ENCODE measurements at regions not wholly inside any gene's neighbourhood (a gene's known extent, or its start where the extent isn't known, plus 50 kb on each side); places are given as distances from the start of the nearest gene placed in this dataset.

DNA sequence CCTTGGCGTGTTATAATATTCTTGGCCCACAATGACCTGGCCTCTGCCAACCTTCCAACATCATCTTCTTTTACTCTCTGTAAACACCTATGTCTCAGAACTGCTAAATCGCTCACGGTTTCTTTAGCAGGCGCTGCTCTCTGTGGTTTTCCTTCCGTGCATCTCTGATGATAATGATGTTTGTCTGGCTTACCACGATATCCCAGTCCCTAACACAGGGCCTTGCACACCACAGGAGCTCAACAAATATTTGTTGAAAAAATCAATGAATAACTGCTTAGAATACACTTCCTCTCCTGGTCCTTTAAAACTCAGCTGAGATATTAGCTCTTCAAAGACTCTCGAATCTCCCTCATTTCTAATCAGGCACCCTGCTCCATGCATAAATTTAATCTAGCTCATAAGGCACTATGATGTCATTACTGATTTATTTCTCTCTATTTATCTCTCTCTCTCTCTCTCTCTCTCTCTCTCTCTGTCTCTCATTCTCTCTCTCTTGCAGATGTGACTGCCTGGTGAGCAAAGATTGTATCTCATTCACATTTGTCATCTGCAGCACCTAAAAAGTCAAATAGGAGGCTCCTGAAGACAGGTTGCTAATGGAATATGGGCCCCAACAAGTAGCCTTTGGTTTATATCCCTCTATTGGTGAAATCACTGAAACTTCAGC, 206.4 kb downstream of the NHLRC3 start:
- Histone ChIP-seq H3K4me3 (no peak overlapping the region), H4K20me1 (replicated peaks; ENCODE audit: control insufficient read depth, insufficient read depth, low read length) (no peaks in the 10 kb centered on the region), H2AFZ (ENCODE audit: low read depth, low read length) (no peak overlapping the region), H3K9me1 (ENCODE audit: control insufficient read depth, insufficient read depth, low read length) (no peaks in the 10 kb centered on the region), H3K9ac (ENCODE audit: insufficient read depth in 1 of 2, low read depth in 2 of 2, low read length in 2 of 2) (no peak overlapping the region), H3K79me2 (ENCODE audit: control insufficient read depth, insufficient read depth, low read length) (no peaks in the 10 kb centered on the region), H3K36me3 (ENCODE audit: control insufficient read depth, insufficient read depth, low read length) (no peaks in the 10 kb centered on the region), H3K27me3 (ENCODE audit: control insufficient read depth in 2 of 2, insufficient read depth in 2 of 2, low read length in 2 of 2) (no peaks in the 10 kb centered on the region), H3K27ac (ENCODE audit: extremely low read depth, low read depth, low read length) (no peak overlapping the region), H3K4me2 (ENCODE audit: insufficient read depth, low read length) (no peak overlapping the region), H3K9me3 (replicated peaks; ENCODE audit: control insufficient read depth, insufficient read depth, low read depth, low read length) (no peaks in the 10 kb centered on the region), H3K4me1 (replicated peaks in 1 of 2; ENCODE audit: control insufficient read depth in 2 of 2, insufficient read depth in 2 of 2, low read length in 2 of 2) (no peaks in the 10 kb centered on the region)
- in situ Hi-C loops (cut with MboI) (no loop called here), intact Hi-C loops (cut with micrococcal nuclease) (no loop called here)
- ATAC-seq (no peak), DNase-seq (ENCODE audit: extremely low read depth in 1 of 4, low spot score in 3 of 4) (no peak), FAIRE-seq (no peak)
- ChIA-PET POLR2A (no interaction called here), CTCF (ENCODE audit: low intra/inter-chr PET ratio) (no interaction called here)
- WGBS (ENCODE audit: insufficient coverage, low coverage, missing lambda C conversion rate), result 0% methylated on average over 6 of the region's 7 CpGs
- TF ChIP-seq PTTG1 (tag; IDR thresholded peaks at IDR 0.05; ENCODE audit: low read depth) (no peak), ZNF717 (CRISPR knock-in tag; IDR thresholded peaks at IDR 0.05) (no peak), NFYB (IDR thresholded peaks at IDR 0.05; ENCODE audit: extremely low read depth, insufficient read length) (no peak), TCF7 (IDR thresholded peaks at IDR 0.05; ENCODE audit: borderline replicate concordance) (no peak), TAF7 (tag; IDR thresholded peaks at IDR 0.05) (no peak), ZNF3 (CRISPR knock-in tag; IDR thresholded peaks at IDR 0.05) (no peak), HDGF (IDR thresholded peaks at IDR 0.05) (no peak), NCOA2 (IDR thresholded peaks at IDR 0.05; ENCODE audit: partially characterized antibody in 2 of 2) (no peak), MAFF (IDR thresholded peaks at IDR 0.05; ENCODE audit: low read length) (no peak), ZNF174 (CRISPR knock-in tag; IDR thresholded peaks at IDR 0.05) (no peak), CTBP1 (IDR thresholded peaks at IDR 0.05; ENCODE audit: borderline replicate concordance) (no peak)
- TF ChIP-seq, protein P1, sequence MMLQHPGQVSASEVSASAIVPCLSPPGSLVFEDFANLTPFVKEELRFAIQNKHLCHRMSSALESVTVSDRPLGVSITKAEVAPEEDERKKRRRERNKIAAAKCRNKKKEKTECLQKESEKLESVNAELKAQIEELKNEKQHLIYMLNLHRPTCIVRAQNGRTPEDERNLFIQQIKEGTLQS (IDR thresholded peaks at IDR 0.05), result no peak
- TF ChIP-seq, protein P1 (CRISPR knock-in tag; conservative IDR thresholded peaks at IDR 0.05), result no peak
- TF ChIP-seq, protein P2, sequence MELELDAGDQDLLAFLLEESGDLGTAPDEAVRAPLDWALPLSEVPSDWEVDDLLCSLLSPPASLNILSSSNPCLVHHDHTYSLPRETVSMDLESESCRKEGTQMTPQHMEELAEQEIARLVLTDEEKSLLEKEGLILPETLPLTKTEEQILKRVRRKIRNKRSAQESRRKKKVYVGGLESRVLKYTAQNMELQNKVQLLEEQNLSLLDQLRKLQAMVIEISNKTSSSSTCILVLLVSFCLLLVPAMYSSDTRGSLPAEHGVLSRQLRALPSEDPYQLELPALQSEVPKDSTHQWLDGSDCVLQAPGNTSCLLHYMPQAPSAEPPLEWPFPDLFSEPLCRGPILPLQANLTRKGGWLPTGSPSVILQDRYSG (tag; conservative IDR thresholded peaks at IDR 0.05; ENCODE audit: low read depth), result no peak
- TF ChIP-seq, protein P3, sequence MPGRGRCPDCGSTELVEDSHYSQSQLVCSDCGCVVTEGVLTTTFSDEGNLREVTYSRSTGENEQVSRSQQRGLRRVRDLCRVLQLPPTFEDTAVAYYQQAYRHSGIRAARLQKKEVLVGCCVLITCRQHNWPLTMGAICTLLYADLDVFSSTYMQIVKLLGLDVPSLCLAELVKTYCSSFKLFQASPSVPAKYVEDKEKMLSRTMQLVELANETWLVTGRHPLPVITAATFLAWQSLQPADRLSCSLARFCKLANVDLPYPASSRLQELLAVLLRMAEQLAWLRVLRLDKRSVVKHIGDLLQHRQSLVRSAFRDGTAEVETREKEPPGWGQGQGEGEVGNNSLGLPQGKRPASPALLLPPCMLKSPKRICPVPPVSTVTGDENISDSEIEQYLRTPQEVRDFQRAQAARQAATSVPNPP (IDR thresholded peaks at IDR 0.05; ENCODE audit: borderline replicate concordance, insufficient read depth, insufficient read length), result no peak
- no TSS peak for BruUV-seq (replicated peaks)
